WTC11 (cell line): ENCODE measurements at regions not wholly inside any gene's neighbourhood (a gene's known extent, or its start where the extent isn't known, plus 50 kb on each side); places are given as distances from the start of the nearest gene placed in this dataset.

Experiments used
- ATAC-seq: fragments of 200-7000 bp; cut with Tn5 transposase; 2 replicates; pipeline ENCODE4 v1.10.0; 2021; ENCODE audit warnings: mild to moderate bottlenecking, moderate library complexity
- CTCF ChIA-PET: fragments of 300-600 bp; sonication (Branson Sonifier 250); formaldehyde crosslinking; loops from one replicate; lab custom pipeline; 2021; ENCODE audit warnings: antibody characterized with exemption; lab: Charles Lee
- POLR2A ChIA-PET: fragments of 350-600 bp; sonication (Branson Sonifier 250); formaldehyde crosslinking; loops from one replicate; lab custom pipeline; 2021; ENCODE audit warnings: antibody characterized with exemption; lab: Charles Lee
- DNase-seq: peaks from one replicate; pipeline ENCODE4 v3.0.0; 2021; ENCODE audit warnings: low spot score
- H3K27ac Mint-ChIP-seq: 2 replicates; pipeline ENCODE4 v1.8.0; 2021; ENCODE audit warnings: mixed read lengths
- H3K27me3 Mint-ChIP-seq: 2 replicates; pipeline ENCODE4 v1.8.0; 2021; ENCODE audit warnings: low read depth, mild to moderate bottlenecking, moderate library complexity, mixed read lengths
- H3K36me3 Mint-ChIP-seq: 2 replicates; pipeline ENCODE4 v1.8.0; 2021; ENCODE audit warnings: mixed read lengths
- H3K4me1 Mint-ChIP-seq: 2 replicates; pipeline ENCODE4 v1.8.0; 2022; ENCODE audit warnings: mixed read lengths
- H3K4me3 Mint-ChIP-seq: 2 replicates; pipeline ENCODE4 v1.8.0; 2021; ENCODE audit warnings: mild to moderate bottlenecking, moderate library complexity, mixed read lengths
- H3K9me3 Mint-ChIP-seq: 2 replicates; pipeline ENCODE4 v1.8.0; 2021; ENCODE audit warnings: mixed read lengths
- CDX4 ChIP-seq: fragments of 250-450 bp; sonication (Bioruptor Pico); IDR thresholded peaks from 2 replicates; pipeline ENCODE4 v1.9.0; 2021; ENCODE audit warnings: moderate library complexity, mild to moderate bottlenecking, inconsistent platforms, borderline replicate concordance
- CREM ChIP-seq: sonication (generic); formaldehyde crosslinking; IDR thresholded peaks from 2 replicates; pipeline ENCODE4 v1.8.1; 2022; ENCODE audit warnings: mild to moderate bottlenecking, missing genetic modification reagents, moderate library complexity
- CTCF ChIP-seq: fragments of 200-600 bp; IDR thresholded peaks from 2 replicates; pipeline ENCODE4 v1.8.0; 2022; ENCODE audit warnings: antibody characterized with exemption
- ELF4 ChIP-seq: sonication (generic); formaldehyde crosslinking; IDR thresholded peaks from 2 replicates; pipeline ENCODE4 v1.8.1; 2022; ENCODE audit warnings: low read depth, mild to moderate bottlenecking, moderate library complexity, missing genetic modification reagents
- FOXP1 ChIP-seq: sonication (generic); formaldehyde crosslinking; IDR thresholded peaks from 2 replicates; pipeline ENCODE4 v1.8.0; 2022; ENCODE audit warnings: missing genetic modification reagents, mild to moderate bottlenecking, moderate library complexity, borderline replicate concordance
- GTF2I ChIP-seq: fragments of 250-450 bp; sonication (Bioruptor Pico); conservative IDR thresholded peaks from 2 replicates; pipeline ENCODE4 v1.4.0; 2021; ENCODE audit warnings: mild to moderate bottlenecking
- JUN ChIP-seq: sonication (generic); formaldehyde crosslinking; IDR thresholded peaks from 2 replicates; pipeline ENCODE4 v1.8.0; 2023; ENCODE audit warnings: mild to moderate bottlenecking, missing genetic modification reagents
- KAT7 ChIP-seq: sonication (generic); formaldehyde crosslinking; IDR thresholded peaks from 2 replicates; pipeline ENCODE4 v1.8.1; 2023; ENCODE audit warnings: missing genetic modification reagents, mild to moderate bottlenecking, borderline replicate concordance
- MAX ChIP-seq: sonication (generic); formaldehyde crosslinking; IDR thresholded peaks from 2 replicates; pipeline ENCODE4 v1.8.0; 2022; ENCODE audit warnings: mild to moderate bottlenecking, missing genetic modification reagents
- NFYB ChIP-seq: sonication (generic); formaldehyde crosslinking; conservative IDR thresholded peaks from 2 replicates; pipeline ENCODE4 v1.8.0; 2022; ENCODE audit warnings: low read depth, missing genetic modification reagents
- RELA ChIP-seq: sonication (generic); formaldehyde crosslinking; IDR thresholded peaks from 2 replicates; pipeline ENCODE4 v1.8.1; 2022; ENCODE audit warnings: missing genetic modification reagents, mild to moderate bottlenecking, borderline replicate concordance
- RORB ChIP-seq: fragments of 250-450 bp; sonication (Bioruptor Pico); IDR thresholded peaks from 2 replicates; pipeline ENCODE4 v1.9.0; 2021; ENCODE audit warnings: mild to moderate bottlenecking
- SP1 ChIP-seq: sonication (generic); formaldehyde crosslinking; conservative IDR thresholded peaks from 2 replicates; pipeline ENCODE4 v1.8.1; 2022; ENCODE audit warnings: missing genetic modification reagents
- STAT6 ChIP-seq: sonication (generic); formaldehyde crosslinking; conservative IDR thresholded peaks from 2 replicates; pipeline ENCODE4 v1.8.1; 2023; ENCODE audit warnings: mild to moderate bottlenecking, low read depth, missing genetic modification reagents, moderate library complexity
- TEAD4 ChIP-seq: sonication (generic); formaldehyde crosslinking; IDR thresholded peaks from 2 replicates; pipeline ENCODE4 v1.8.0; 2022; ENCODE audit warnings: mild to moderate bottlenecking, missing genetic modification reagents
- TP53 ChIP-seq: sonication (generic); formaldehyde crosslinking; IDR thresholded peaks from 2 replicates; pipeline ENCODE4 v1.8.1; 2023; ENCODE audit warnings: mild to moderate bottlenecking, missing genetic modification reagents
- USF2 ChIP-seq: sonication (generic); formaldehyde crosslinking; IDR thresholded peaks from 2 replicates; pipeline ENCODE4 v1.8.1; 2023; ENCODE audit warnings: mild to moderate bottlenecking, missing genetic modification reagents, moderate library complexity
- ZBTB21 ChIP-seq: sonication (generic); formaldehyde crosslinking; IDR thresholded peaks from 2 replicates; pipeline ENCODE4 v1.8.1; 2023; ENCODE audit warnings: mild to moderate bottlenecking, missing genetic modification reagents, borderline replicate concordance
- ZNF263 ChIP-seq: sonication (generic); formaldehyde crosslinking; IDR thresholded peaks from 2 replicates; pipeline ENCODE4 v1.8.1; 2022; ENCODE audit warnings: low read depth, mild to moderate bottlenecking, moderate library complexity, missing genetic modification reagents
- ZNF396 ChIP-seq: fragments of 250-450 bp; sonication (Bioruptor Pico); IDR thresholded peaks from 2 replicates; pipeline ENCODE4 v1.8.0; 2021; ENCODE audit warnings: mild to moderate bottlenecking, moderate library complexity, borderline replicate concordance
- ZNF416 ChIP-seq: fragments of 250-450 bp; sonication (Bioruptor Pico); IDR thresholded peaks from 2 replicates; pipeline ENCODE4 v1.9.0; 2021; ENCODE audit warnings: mild to moderate bottlenecking, inconsistent platforms
- ZNF532 ChIP-seq: fragments of 250-450 bp; sonication (Bioruptor Pico); IDR thresholded peaks from 2 replicates; pipeline ENCODE4 v1.9.0; 2021; ENCODE audit warnings: mild to moderate bottlenecking, borderline replicate concordance

- no peak overlapping the region for H3K27ac Mint-ChIP-seq
- peaks cover 13% of the 10 kb centered on the region for H3K36me3 Mint-ChIP-seq
- ATAC-seq (no peak), DNase-seq (no peak)
- ChIA-PET POLR2A (no interaction called here), CTCF (no interaction called here)
- H3K4me3 Mint-ChIP-seq, result no peak overlapping the region
- TF ChIP-seq ZNF263 (CRISPR knock-in tag) (no peak), STAT6 (CRISPR knock-in tag) (no peak), TEAD4 (no peak), RORB (no peak)
- peaks cover 15% of the 10 kb centered on the region for H3K4me1 Mint-ChIP-seq
- peaks cover 16% of the 10 kb centered on the region for H3K9me3 Mint-ChIP-seq
- H3K27me3 Mint-ChIP-seq, result no peaks in the 10 kb centered on the region; the same call in 1 of the 2 replicates
Measured at GRCh38 chr5:21593261-21593660, 1259.9 kb downstream of the CDH12 start.

- no peaks in the 10 kb centered on the region for H3K27me3 Mint-ChIP-seq
- ChIA-PET POLR2A (no interaction called here), CTCF (no interaction called here)
- TF ChIP-seq CREM (CRISPR knock-in tag) (no peak), USF2 (no peak), CDX4 (CRISPR knock-in tag) (no peak), ZBTB21 (no peak), SP1 (CRISPR knock-in tag) (no peak), JUN (CRISPR knock-in tag) (no peak), NFYB (CRISPR knock-in tag) (no peak), TP53 (CRISPR knock-in tag) (no peak), FOXP1 (no peak), CTCF (no peak), ZNF396 (CRISPR knock-in tag) (no peak), MAX (CRISPR knock-in tag) (no peak), ZNF532 (CRISPR knock-in tag) (no peak), RELA (no peak), ZNF416 (CRISPR knock-in tag) (no peak), KAT7 (CRISPR knock-in tag) (no peak), GTF2I (CRISPR knock-in tag) (no peak), ELF4 (CRISPR knock-in tag) (no peak)
- no peak overlapping the region for H3K4me3 Mint-ChIP-seq
- no peak for ATAC-seq
- DNase-seq, result no peak
- peaks cover 7% of the 10 kb centered on the region for H3K4me1 Mint-ChIP-seq
- no peak overlapping the region for H3K27ac Mint-ChIP-seq
- H3K36me3 Mint-ChIP-seq, result peaks cover 3% of the 10 kb centered on the region; the same call in 1 of the 2 replicates
- H3K9me3 Mint-ChIP-seq, result peaks cover 6% of the 10 kb centered on the region; the same call in 1 of the 2 replicates
Measured at GRCh38 chr5:21581508-21581907, 1271.6 kb downstream of the CDH12 start.
